Endothelial cell of umbilical vein (primary cell): ENCODE measurements at regions not wholly inside any gene's neighbourhood (a gene's known extent, or its start where the extent isn't known, plus 50 kb on each side); places are given as distances from the start of the nearest gene placed in this dataset.

Source experiments
- BruUV-seq: library from RNA; stranded (reverse); fragments of 400-500 nt; replicated peaks from 2 replicates; lab custom pipeline; 2021; lab: Mats Ljungman, UMichigan
- CTCF ChIA-PET: fragments of 300-600, 350-600 bp; sonication (Branson Sonifier 250); formaldehyde crosslinking; loops from one replicate; lab custom pipeline; 2021; ENCODE audit warnings: antibody characterized with exemption, inconsistent platforms; lab: Charles Lee
- POLR2A ChIA-PET: fragments of 300-600, 350-600 bp; sonication (Branson Sonifier 250); formaldehyde crosslinking; loops from one replicate; lab custom pipeline; 2021; ENCODE audit warnings: antibody characterized with exemption, inconsistent platforms; lab: Charles Lee
- DNase-seq: peaks from one replicate; pipeline ENCODE4 v3.0.0-alpha.2; 2011; ENCODE audit warnings: low read depth, low spot score
- FAIRE-seq: peaks from 2 replicates; lab custom pipeline; 2011; peaks lifted over from hg19 to GRCh38; lab: Jason Lieb, UNC
- H2AFZ ChIP-seq: 2 replicates; pipeline ENCODE4 v1.6.0; 2012; ENCODE audit warnings: low read depth, low read length, control low read depth, inconsistent platforms
- H3K27ac ChIP-seq: 2 replicates; pipeline ENCODE4 v1.5.1; 2011; ENCODE audit warnings: low read depth, mild to moderate bottlenecking, control low read depth, low read length, moderate library complexity; ENCODE audit not compliant: insufficient read depth
- H3K27me3 ChIP-seq, 2 experiments: 2 replicates each; pipeline versions ENCODE4 v1.6.0 to v1.6.1; 2011; ENCODE audit warnings: low read length in 2 of 2, mixed read lengths in 1 of 2; ENCODE audit not compliant: control insufficient read depth in 2 of 2, insufficient read depth in 2 of 2
- H3K36me3 ChIP-seq, 2 experiments: 2 replicates in 1 of 2; 3 replicates in 1 of 2; pipeline ENCODE4 v1.5.1; 2011; ENCODE audit warnings: low read length in 2 of 2, mild to moderate bottlenecking in 1 of 2, moderate library complexity in 1 of 2; ENCODE audit not compliant: control insufficient read depth in 2 of 2, insufficient read depth in 2 of 2; ENCODE audit errors: extremely low read depth in 1 of 2
- H3K4me1 ChIP-seq: 3 replicates; pipeline ENCODE4 v1.5.1; 2011; ENCODE audit warnings: mild to moderate bottlenecking, low read length; ENCODE audit not compliant: control insufficient read depth, insufficient read depth; ENCODE audit errors: extremely low read depth
- H3K4me2 ChIP-seq: 2 replicates; pipeline ENCODE4 v1.6.1; 2011; ENCODE audit warnings: low read length, control low read depth, mixed read lengths; ENCODE audit not compliant: insufficient read depth
- H3K4me3 ChIP-seq, 3 experiments: fragments of 200-600 bp in 1 of 3; sonication (generic), shearing (Covaris generic) in 1 of 3; replicated peaks in 1 of 3; 2 replicates each; pipeline ENCODE4 v1.5.1; 2011 to 2016; ENCODE audit warnings: control low read depth in 3 of 3, low read length in 3 of 3, mild to moderate bottlenecking in 2 of 3, inconsistent platforms in 1 of 3, low read depth in 1 of 3, moderate library complexity in 1 of 3; ENCODE audit not compliant: insufficient read depth in 1 of 3
- H3K79me2 ChIP-seq: 2 replicates; pipeline ENCODE4 v1.6.0; 2012; ENCODE audit warnings: low read length, inconsistent platforms; ENCODE audit not compliant: control insufficient read depth, insufficient read depth
- H3K9ac ChIP-seq: replicated peaks from 2 replicates; pipeline ENCODE3; 2011; ENCODE audit warnings: low read length, control low read depth; ENCODE audit not compliant: insufficient read depth; ENCODE audit errors: extremely low read depth
- H3K9me1 ChIP-seq: replicated peaks from 3 replicates; pipeline ENCODE4 v1.6.0; 2011; ENCODE audit warnings: mild to moderate bottlenecking, low read length; ENCODE audit not compliant: control insufficient read depth, insufficient read depth; ENCODE audit errors: extremely low read depth
- H3K9me3 ChIP-seq: replicated peaks from 2 replicates; pipeline ENCODE4 v1.5.1; 2012; ENCODE audit warnings: low read length, inconsistent platforms; ENCODE audit not compliant: control insufficient read depth, insufficient read depth
- H4K20me1 ChIP-seq: replicated peaks from 2 replicates; pipeline ENCODE3; 2011; ENCODE audit warnings: mild to moderate bottlenecking, low read length; ENCODE audit not compliant: control insufficient read depth, insufficient read depth; ENCODE audit errors: extremely low read depth
- CTCF ChIP-seq, 2 donors: IDR thresholded peaks; 1 replicate in 1 of 2; 2 replicates in 1 of 2; pipeline ENCODE4 v1.5.1; 2011; ENCODE audit warnings: low read length in 2 of 2, mild to moderate bottlenecking in 2 of 2, moderate library complexity in 2 of 2, control low read depth in 1 of 2, inconsistent platforms in 1 of 2, low read depth in 1 of 2; ENCODE audit not compliant: insufficient read depth in 1 of 2; ENCODE audit errors: extremely low read depth in 1 of 2
- POLR2AphosphoS5 ChIP-seq: IDR thresholded peaks from 2 replicates; pipeline ENCODE4 v1.6.1; 2012; ENCODE audit warnings: low read depth, mild to moderate bottlenecking, control low read depth, low read length, moderate library complexity; ENCODE audit not compliant: insufficient read depth
- dilution Hi-C: fragments of 300-500 bp; cut with MboI; formaldehyde crosslinking; loops from one replicate; pipeline ENCODE4 v1.15.0; 2019; ENCODE audit warnings: low sequenced_read_pairs; ENCODE audit not compliant: extremely low pct_ligation_motif_present
- intact Hi-C: fragments of 100-400 bp; cut with micrococcal nuclease; formaldehyde crosslinking; loops from one replicate; pipeline ENCODE4 v1.10.0; 2022

- peak; percentile 52 for FAIRE-seq
- intact Hi-C loops = loop anchor here (1.0 kb wide), 1 partner anchor 28 kb away; no protein-coding TSS in a partner anchor
Observed at GRCh38 chr6:1552296-1552761, 57.4 kb upstream of the FOXC1 start.

More at GRCh38 chr6:1552296-1552761, 57.4 kb upstream of the FOXC1 start:
- H3K9ac ChIP-seq = no peak overlapping the region
- no peaks in the 10 kb centered on the region for H3K9me1 ChIP-seq
- H4K20me1 ChIP-seq = no peaks in the 10 kb centered on the region
- no peak overlapping the region for H3K27ac ChIP-seq
- no peak overlapping the region for H3K4me2 ChIP-seq
- H3K4me1 ChIP-seq = peaks cover 2% of the 10 kb centered on the region
- H3K79me2 ChIP-seq = no peaks in the 10 kb centered on the region
- no peaks in the 10 kb centered on the region for H3K36me3 ChIP-seq
- ChIA-PET CTCF (interaction anchor here (0.7 to 1.6 kb wide), 13 partner anchors 9 to 830 kb away, joined by 3 to 23 read pairs (median 3); no protein-coding TSS in a partner anchor), POLR2A (no interaction called here)
- DNase-seq = peak; percentile 15
- H3K9me3 ChIP-seq = no peaks in the 10 kb centered on the region
- no peak for TF ChIP-seq POLR2AphosphoS5
- TF ChIP-seq CTCF (IDR thresholded peaks at IDR 0.05; ENCODE audit: extremely low read depth in 1 of 2, insufficient read depth in 1 of 2, low read depth in 1 of 2, low read length in 2 of 2) = peak; percentile 32 to 35
- no peaks in the 10 kb centered on the region for H3K27me3 ChIP-seq
- dilution Hi-C loops = no loop called here
- no peak overlapping the region for H3K4me3 ChIP-seq
- no peak overlapping the region for H2AFZ ChIP-seq
- BruUV-seq = no TSS peak
